ENCODE measurements at regions not wholly inside any gene's neighbourhood (a gene's known extent, or its start where the extent isn't known, plus 50 kb on each side); places are given as distances from the start of the nearest gene placed in this dataset.

GRCh38 chr9:89744730-89745129, 139.9 kb downstream of the GADD45G start:
- TF ChIP-seq RAD21 (conservative IDR thresholded peaks at IDR 0.05) (no peak), MXI1 (conservative IDR thresholded peaks at IDR 0.05; ENCODE audit: poor library complexity, severe bottlenecking) (no peak), EZH2 (IDR thresholded peaks at IDR 0.05; ENCODE audit: borderline replicate concordance, insufficient read depth, low read length, poor library complexity, severe bottlenecking) (no peak), TAF1 (IDR thresholded peaks at IDR 0.05; ENCODE audit: low read depth) (no peak), POLR2AphosphoS5 (IDR thresholded peaks at IDR 0.05) (no peak), CTCF (IDR thresholded peaks at IDR 0.05; ENCODE audit: poor library complexity, severe bottlenecking) (no peak), EP300 (conservative IDR thresholded peaks at IDR 0.05; ENCODE audit: poor library complexity, severe bottlenecking) (no peak)
